HG03280 (cell line): ENCODE measurements at regions not wholly inside any gene's neighbourhood (a gene's known extent, or its start where the extent isn't known, plus 50 kb on each side); places are given as distances from the start of the nearest gene placed in this dataset.

Experiments used
- ATAC-seq: cut with Tn5 transposase; IDR thresholded peaks from one replicate; pipeline ENCODE4 v1.9.1; 2021; ENCODE audit warnings: mild to moderate bottlenecking, moderate library complexity; ENCODE audit not compliant: unreplicated experiment

DNA sequence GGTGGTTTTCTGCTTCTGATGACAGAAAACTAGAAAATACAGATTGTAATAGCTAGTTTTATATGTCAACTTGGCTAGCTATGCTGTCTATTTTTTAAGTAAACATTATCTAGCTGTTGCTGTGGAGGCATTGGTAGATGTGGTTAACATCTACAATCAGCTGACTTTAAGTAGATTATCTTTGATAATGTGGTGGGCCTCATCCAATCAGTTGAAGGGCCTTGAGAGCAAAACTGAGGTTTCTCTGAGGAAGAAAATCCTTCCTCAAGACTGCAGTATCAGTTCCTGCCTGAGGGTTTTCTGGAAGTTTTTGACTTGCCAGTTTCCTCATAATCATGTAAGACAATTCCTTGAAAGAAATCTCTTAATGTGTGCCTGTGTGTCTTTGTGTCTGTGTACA lies 75.9 kb upstream of the SPHKAP start:
- no peak for ATAC-seq

DNA sequence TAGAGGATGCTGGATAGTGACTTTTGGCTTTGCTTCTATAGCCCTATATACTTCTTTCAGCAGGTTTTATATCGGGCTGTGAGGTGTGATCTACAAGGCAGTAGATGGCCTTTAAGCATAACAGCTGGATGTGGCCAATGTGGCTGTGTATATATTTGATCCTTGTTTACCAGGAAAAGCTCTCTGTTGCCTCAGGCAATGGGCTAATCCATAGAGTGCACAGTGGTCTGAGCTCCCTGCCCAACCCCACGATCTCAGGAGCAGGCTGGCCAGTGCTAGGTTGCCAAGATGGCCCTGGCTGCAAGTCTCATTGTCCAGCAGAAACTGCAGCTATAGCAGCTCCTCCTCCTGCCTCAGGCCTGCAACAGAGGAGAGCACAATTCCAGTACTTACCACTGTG lies 72.3 kb upstream of the SPHKAP start:
- ATAC-seq = no peak

- ATAC-seq = no peak
Measured at GRCh38 chr2:228247335-228247734, 65.8 kb upstream of the SPHKAP start.

- ATAC-seq = no peak
Measured at GRCh38 chr2:228245601-228246000, 64.1 kb upstream of the SPHKAP start.

- ATAC-seq = no peak
Measured at GRCh38 chr2:228242591-228242990, 61.1 kb upstream of the SPHKAP start.

- no peak for ATAC-seq
Measured at GRCh38 chr2:228239907-228240561, 58.5 kb upstream of the SPHKAP start.

DNA sequence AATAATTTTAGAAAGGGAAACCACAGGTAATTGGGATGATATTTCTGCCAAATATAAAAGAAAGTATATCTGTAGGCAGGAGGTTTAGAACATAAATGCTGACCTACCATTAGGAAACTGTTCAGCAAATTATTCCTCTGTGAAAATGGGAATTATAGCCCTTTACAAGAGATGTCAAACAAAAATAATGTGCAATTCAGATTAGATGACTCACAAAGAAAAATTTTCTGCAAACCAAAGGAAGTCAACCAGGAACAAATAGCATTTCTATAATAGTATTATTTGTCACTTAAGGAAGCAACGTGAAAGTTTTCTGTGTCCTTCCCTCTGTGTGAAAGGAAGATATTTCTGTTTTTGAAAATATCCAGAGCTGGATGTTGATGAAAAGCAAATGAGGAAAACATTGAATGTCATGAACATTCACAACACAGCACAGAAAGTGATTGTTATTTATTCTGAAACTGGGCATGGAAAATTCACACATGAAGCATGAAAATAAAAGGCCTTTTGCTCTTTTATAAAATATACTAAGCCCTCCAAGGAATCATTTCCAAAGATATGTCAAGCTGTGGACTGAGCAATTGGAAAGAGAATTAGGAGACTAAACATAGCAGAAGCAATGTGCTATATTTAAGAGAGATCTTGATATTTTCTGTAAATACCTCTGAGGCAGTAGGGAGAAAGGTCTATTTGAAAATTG lies 57.9 kb upstream of the SPHKAP start:
- ATAC-seq = no peak
